Pancreas (tissue), 10 donors: ENCODE measurements at regions not wholly inside any gene's neighbourhood (a gene's known extent, or its start where the extent isn't known, plus 50 kb on each side); places are given as distances from the start of the nearest gene placed in this dataset.
"Not testable (repeated sequence)": the region's sequence is repeated elsewhere in the genome, so short reads cannot be mapped to it uniquely, and the experiment has no call there.

ENCODE experiments used
- ATAC-seq, 4 donors: fragments of 200-7000 bp; cut with Tn5 transposase; one replicate each; pipeline versions ENCODE4 v1.8.0 to v1.9.1; 2020; ENCODE audit warnings: mild to moderate bottlenecking in 4 of 4, moderate library complexity in 4 of 4
- DNase-seq, 6 donors: peaks; one replicate each; pipeline ENCODE4 v3.0.0-alpha.2; 2020
- FAIRE-seq: peaks from 2 replicates; lab custom pipeline; 2012; peaks lifted over from hg19 to GRCh38; lab: Jason Lieb, UNC
- H3K27ac ChIP-seq, 4 donors: fragments of 200-600 bp; sonication (generic); 1 replicate in 3 of 4; 2 replicates in 1 of 4; pipeline versions ENCODE4 v1.5.0 to v1.8.0; 2020
- H3K27me3 ChIP-seq, 4 donors: fragments of 200-600 bp; one replicate each; pipeline ENCODE4 v1.8.0; 2021
- H3K36me3 ChIP-seq, 3 donors: fragments of 200-600 bp; sonication (generic) in 1 of 3; one replicate each; pipeline versions ENCODE4 v1.5.0 to v1.8.0; 2020 to 2021
- H3K4me1 ChIP-seq, 3 donors: fragments of 200-600 bp; one replicate each; pipeline ENCODE4 v1.8.0; 2021
- H3K4me3 ChIP-seq, 4 donors: fragments of 200-600 bp; sonication (generic) in 2 of 4; one replicate each; pipeline versions ENCODE4 v1.5.0 to v1.8.0; 2020 to 2021
- H3K9me3 ChIP-seq, 4 donors: fragments of 200-600 bp; one replicate each; pipeline ENCODE4 v1.8.0; 2021
- CTCF ChIP-seq, 4 donors: fragments of 200-600 bp; sonication (generic) in 3 of 4; IDR thresholded peaks; one replicate each; pipeline versions ENCODE4 v1.5.0 to v1.8.0; 2021; ENCODE audit warnings: antibody characterized with exemption in 4 of 4
- WGBS, 2 donors: extraction: QIAGEN DNeasy Blood & Tissue Kit; methylation state at CpG; one replicate each; pipeline ENCODE4 v1.1.7; 2013; 5-methylcytosine and 5-hydroxymethylcytosine counted together
- intact Hi-C, 3 donors: fragments of 100-400 bp; cut with DNase I; formaldehyde crosslinking; loops; one replicate each; pipeline versions ENCODE4 v1.11.1 to v1.14.2; 2022
- donor health status: healthy with polysubstance abuse.
- donor health status: DM: no; HTN: no; CAD: no; lungs with moderate emphysema.
- donor health status: DM: no; HTN: no; CAD: no.
- donor health status: control.
- donor health status: control.
- donor health status: Bipolar disorder and iron deficiency.
- donor health status: DM: yes; HTN: yes; CAD: no.
- donor health status: DM: no; HTN: no; CAD: no.
- donor health status: DM: no; HTN: no; CAD: no.
- donor health status: DM: yes; HTN: yes; CAD: no.

- FAIRE-seq (no peak), DNase-seq (no peak), ATAC-seq (no peak)
- no peaks in the 10 kb centered on the region for H3K36me3 ChIP-seq
- no peaks in the 10 kb centered on the region for H3K27me3 ChIP-seq
- intact Hi-C loops = no loop called here
- H3K27ac ChIP-seq = no peak overlapping the region
- WGBS, 2 donors = 86 to 92% methylated on average over 5 of the region's 5 CpGs
- H3K4me3 ChIP-seq = no peak overlapping the region
- H3K9me3 ChIP-seq = no peaks in the 10 kb centered on the region
- no peak for TF ChIP-seq CTCF (IDR thresholded peaks at IDR 0.05)
- peaks cover 0 to 3% (median 0%) of the 10 kb centered on the region in 3 donors for H3K4me1 ChIP-seq
Observed at GRCh38 chr7:142507799-142508198, 241.5 kb upstream of the PRSS1 start.

- intact Hi-C loops, ATAC-seq, H3K27me3 ChIP-seq, H3K9me3 ChIP-seq, DNase-seq, H3K4me1 ChIP-seq, H3K36me3 ChIP-seq, FAIRE-seq, H3K27ac ChIP-seq, H3K4me3 ChIP-seq: not testable (repeated sequence)
- 83 to 88% methylated on average over 5 of the region's 5 CpGs for WGBS, 2 donors
Observed at GRCh38 chr7:142507066-142507465, 242.2 kb upstream of the PRSS1 start.

GRCh38 chr7:142506601-142507000 is 242.7 kb upstream of the PRSS1 start:
- WGBS, 2 donors = 76 to 82% methylated on average over 3 of the region's 3 CpGs
- TF ChIP-seq CTCF (IDR thresholded peaks at IDR 0.05) = no peak

GRCh38 chr7:142503949-142504348 is 245.3 kb upstream of the PRSS1 start:
- 57 to 66% methylated on average over 7 to 8 of the region's 8 CpGs for WGBS, 2 donors
- DNase-seq, ATAC-seq, H3K9me3 ChIP-seq, intact Hi-C loops, H3K4me1 ChIP-seq, H3K36me3 ChIP-seq, FAIRE-seq, H3K27ac ChIP-seq, H3K4me3 ChIP-seq, H3K27me3 ChIP-seq: not testable (repeated sequence)

More at GRCh38 chr7:142506601-142507000, 242.7 kb upstream of the PRSS1 start:
- no peak overlapping the region for H3K27ac ChIP-seq
- ATAC-seq (no peak), DNase-seq (no peak), FAIRE-seq (no peak)
- H3K27me3 ChIP-seq = no peaks in the 10 kb centered on the region
- H3K9me3 ChIP-seq = no peaks in the 10 kb centered on the region
- H3K4me3 ChIP-seq = no peak overlapping the region
- intact Hi-C loops = no loop called here
- peaks cover 0 to 3% (median 0%) of the 10 kb centered on the region in 3 donors for H3K4me1 ChIP-seq
- H3K36me3 ChIP-seq = no peaks in the 10 kb centered on the region

- intact Hi-C loops = no loop called here
- Histone ChIP-seq H3K27me3 (no peaks in the 10 kb centered on the region), H3K36me3 (no peaks in the 10 kb centered on the region), H3K9me3 (no peaks in the 10 kb centered on the region), H3K27ac (no peak overlapping the region), H3K4me3 (no peak overlapping the region), H3K4me1 (peaks cover 0 to 3% (median 0%) of the 10 kb centered on the region in 3 donors)
- TF ChIP-seq CTCF (IDR thresholded peaks at IDR 0.05) = no peak
- FAIRE-seq (no peak), DNase-seq (no peak), ATAC-seq (no peak)
- 75 to 79% methylated on average over 6 of the region's 6 CpGs for WGBS, 2 donors
Observed at GRCh38 chr7:142503036-142503435, 245.2 kb upstream of the PRSS58 start.

- no peak for TF ChIP-seq CTCF (IDR thresholded peaks at IDR 0.05)
- Histone ChIP-seq H3K27me3 (no peaks in the 10 kb centered on the region), H3K9me3 (no peaks in the 10 kb centered on the region), H3K4me1 (peaks cover 0 to 3% (median 0%) of the 10 kb centered on the region in 3 donors), H3K4me3 (no peak overlapping the region), H3K36me3 (no peaks in the 10 kb centered on the region), H3K27ac (no peak overlapping the region)
- DNase-seq (no peak), ATAC-seq (no peak), FAIRE-seq (no peak)
- WGBS, 2 donors = 61 to 69% methylated on average over 1 of the region's 1 CpG
- intact Hi-C loops = no loop called here
Observed at GRCh38 chr7:142501434-142501833, 243.6 kb upstream of the PRSS58 start.
